ENCODE measurements at regions not wholly inside any gene's neighbourhood (a gene's known extent, or its start where the extent isn't known, plus 50 kb on each side); places are given as distances from the start of the nearest gene placed in this dataset.
"Not testable (repeated sequence)": the region's sequence is repeated elsewhere in the genome, so short reads cannot be mapped to it uniquely, and the experiment has no call there.

- peak; percentile 46 for DNase-seq (ENCODE audit: low read depth)
Observed at GRCh38 chr2:223180463-223180862, 128.5 kb downstream of the KCNE4 start.

GRCh38 chr2:223181561-223181960 is 129.6 kb downstream of the KCNE4 start:
- DNase-seq (ENCODE audit: low read depth), result no peak

- no peak for DNase-seq (ENCODE audit: low read depth)
Observed at GRCh38 chr2:223182356-223182755, 130.4 kb downstream of the KCNE4 start.

- no peak for DNase-seq (ENCODE audit: low read depth)
Observed at GRCh38 chr2:223185638-223186037, 133.6 kb downstream of the KCNE4 start.

DNA sequence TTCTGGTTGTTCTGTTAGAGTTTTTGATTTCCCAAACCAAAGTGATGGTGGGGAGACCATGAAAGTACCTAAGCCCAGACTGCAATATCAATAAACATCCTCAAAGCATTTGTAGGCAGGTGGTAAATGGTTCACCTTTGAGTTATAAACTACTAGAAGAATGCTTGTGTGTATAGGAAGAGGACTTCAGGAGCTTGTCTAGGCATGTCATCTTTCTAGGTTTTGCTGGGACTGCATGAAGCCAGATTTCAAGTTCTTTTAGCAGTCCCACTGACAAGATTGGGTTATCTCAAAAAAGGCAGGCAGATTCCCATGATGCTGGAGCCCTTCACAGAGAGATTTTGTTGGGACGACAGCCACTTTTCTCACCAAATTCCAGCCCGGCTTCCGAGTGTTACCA is 135.3 kb downstream of the KCNE4 start:
- DNase-seq (ENCODE audit: low read depth), result no peak

DNA sequence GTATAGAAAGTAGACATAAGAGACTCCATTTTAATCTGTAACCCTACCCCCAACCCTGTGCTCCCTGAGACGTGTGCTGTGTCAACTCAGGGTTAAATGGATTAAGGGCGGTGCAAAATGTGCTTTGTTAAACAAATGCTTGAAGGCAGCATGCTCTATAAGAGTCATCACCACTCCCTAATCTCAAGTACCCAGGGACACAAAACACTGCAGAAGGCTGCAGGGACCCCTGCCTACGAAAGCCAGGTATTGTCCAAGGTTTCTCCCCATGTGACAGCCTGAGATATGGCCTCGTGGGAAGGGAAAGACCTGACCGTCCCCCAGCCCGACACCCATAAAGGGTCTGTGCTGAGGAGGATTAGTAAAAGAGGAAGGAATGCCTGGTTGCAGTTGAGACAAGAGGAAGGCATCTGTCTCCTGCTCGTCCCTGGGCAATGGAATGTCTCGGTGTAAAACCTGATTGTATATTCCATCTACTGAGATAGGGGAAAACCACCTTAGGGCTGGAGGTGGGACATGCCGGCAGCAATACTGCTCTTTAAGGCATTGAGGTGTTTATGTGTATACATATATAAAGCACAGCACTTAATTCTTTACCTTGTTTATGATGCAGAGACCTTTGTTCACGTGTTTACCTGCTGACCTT is 138.7 kb downstream of the KCNE4 start:
- DNase-seq (ENCODE audit: low read depth), result not testable (repeated sequence)

- DNase-seq (ENCODE audit: low read depth), result no peak
Observed at GRCh38 chr2:223196331-223196730, 144.3 kb downstream of the KCNE4 start.

DNA sequence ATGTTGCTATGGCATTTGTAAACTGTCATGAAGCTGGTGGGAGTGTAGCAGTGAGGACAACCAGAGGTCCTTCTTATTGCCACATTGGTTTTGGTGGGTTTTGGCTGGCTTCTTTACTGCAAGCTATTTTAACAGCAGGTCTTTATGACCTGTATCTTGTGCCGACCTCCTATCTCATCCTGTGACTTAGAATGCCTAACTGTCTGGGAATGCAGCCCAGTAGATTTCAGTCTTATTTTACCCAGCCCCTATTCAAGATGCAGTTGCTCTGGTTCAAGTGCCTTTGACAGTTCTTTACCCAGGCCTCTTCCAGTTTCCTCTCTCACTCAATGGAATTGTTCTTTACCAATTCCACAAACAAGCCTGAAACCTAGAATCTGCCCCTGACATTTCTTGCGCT is 145.1 kb downstream of the KCNE4 start:
- no peak for DNase-seq (ENCODE audit: low read depth)

GRCh38 chr2:223199531-223200515 is 147.8 kb downstream of the KCNE4 start:
- DNase-seq (ENCODE audit: low read depth), result no peak

DNA sequence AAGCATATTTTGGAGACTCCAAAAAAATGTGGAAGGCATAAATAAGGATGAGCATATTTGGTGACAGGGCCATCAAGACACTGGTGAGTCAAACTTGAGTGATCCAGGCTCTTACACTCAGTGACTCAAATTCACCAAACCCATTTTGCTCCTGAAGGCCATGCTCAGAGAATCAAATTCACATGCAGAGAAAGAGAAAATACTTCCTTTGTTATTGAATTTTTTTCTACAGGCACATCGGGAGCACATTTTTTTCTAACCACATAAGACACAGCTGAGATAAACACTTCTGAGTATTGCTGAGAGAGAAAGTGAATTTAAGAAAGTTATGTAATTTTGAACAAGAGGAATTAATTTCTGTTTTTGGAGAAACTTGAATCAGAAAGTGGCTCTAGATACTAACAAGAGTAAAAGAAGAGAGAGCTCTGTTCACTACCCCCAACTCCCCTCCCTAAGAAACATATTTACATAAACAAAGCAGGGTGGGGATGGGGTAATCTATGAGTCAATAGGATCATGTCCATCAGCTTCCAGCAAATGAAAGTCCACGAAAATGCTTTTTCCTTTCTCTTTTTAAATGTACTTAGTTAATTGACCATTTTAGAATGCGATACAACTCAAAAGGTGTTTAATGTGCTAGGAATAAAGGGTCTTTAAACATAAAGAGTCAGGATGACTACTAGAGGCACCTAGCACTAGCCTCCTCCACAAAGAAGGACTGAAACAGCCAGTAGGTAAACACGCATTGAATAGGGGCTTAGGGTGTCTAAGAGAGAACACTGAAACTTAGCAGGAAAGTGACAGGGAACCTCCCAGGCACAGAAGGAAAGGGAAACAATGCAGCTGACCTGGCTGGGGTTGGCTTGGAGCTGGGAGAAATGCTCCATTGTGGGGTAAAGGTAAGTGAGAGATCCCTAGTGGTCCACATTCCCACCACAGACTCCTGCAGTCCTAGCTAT is 152.3 kb downstream of the KCNE4 start:
- no peak for DNase-seq (ENCODE audit: low read depth)

GRCh38 chr2:223210489-223210888 is 158.5 kb downstream of the KCNE4 start:
- DNase-seq (ENCODE audit: low read depth), result no peak

- DNase-seq (ENCODE audit: low read depth), result no peak
Observed at GRCh38 chr2:223214394-223215253, 162.6 kb downstream of the KCNE4 start.

DNA sequence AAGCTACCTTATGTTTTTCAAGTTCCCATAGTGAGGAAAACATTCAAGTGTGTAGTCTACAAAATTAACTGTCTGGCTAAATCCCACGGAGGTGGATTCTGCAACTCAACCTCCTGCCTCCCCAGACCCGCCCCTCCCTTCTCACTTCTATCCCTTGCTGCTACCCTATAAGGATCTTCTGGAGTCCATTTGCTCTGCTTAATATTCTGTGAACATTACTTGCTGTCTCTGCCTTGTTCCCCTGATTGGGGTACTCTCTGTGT is 163.2 kb downstream of the KCNE4 start:
- DNase-seq (ENCODE audit: low read depth), result no peak

DNA sequence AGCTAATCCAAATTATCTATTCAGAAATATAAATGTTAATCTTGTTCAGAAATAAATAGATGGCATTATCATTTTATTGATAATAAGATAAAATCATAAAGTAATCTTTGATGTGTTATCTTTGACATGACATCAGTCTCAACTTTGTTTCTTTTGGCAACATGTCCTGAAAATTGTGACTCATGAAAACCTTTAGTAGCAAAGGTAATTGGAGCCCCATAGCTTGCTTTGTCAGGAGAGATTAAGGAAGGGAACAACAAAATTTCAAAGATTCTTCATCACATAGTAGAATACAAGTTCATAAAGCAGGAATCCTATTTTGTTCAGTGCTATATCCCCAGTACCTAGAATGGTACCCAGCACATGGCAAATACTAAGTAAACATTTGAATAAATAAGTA is 165.4 kb downstream of the KCNE4 start:
- DNase-seq (ENCODE audit: low read depth), result no peak

DNA sequence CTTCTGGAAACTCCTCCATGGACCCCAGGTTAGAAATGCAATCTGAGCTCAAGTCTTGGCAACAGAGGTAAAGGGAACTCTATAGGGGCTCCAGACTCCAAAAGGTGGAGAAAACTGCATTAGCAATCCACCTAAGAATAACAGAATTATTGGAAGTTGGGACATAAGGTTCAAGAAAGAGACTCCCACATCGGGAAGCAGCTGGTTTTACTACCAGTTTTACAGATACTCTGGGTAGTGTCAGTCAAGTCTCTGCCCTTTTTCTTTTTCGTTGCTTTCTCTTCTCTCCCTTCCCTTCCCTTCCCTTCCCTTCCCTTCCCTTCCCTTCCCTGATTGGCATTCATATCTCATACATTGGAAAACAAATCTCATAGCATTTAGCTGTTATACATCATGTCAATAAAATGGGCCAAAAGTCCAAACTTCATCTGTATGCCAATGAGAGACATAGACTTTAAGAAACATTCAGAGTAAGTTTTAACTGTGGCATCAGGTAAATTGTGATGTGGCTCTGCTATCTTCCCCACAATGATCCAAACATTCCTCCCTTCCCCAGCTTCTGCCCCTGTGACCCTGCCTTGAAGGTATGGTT is 166.7 kb downstream of the KCNE4 start:
- DNase-seq (ENCODE audit: low read depth), result no peak

DNA sequence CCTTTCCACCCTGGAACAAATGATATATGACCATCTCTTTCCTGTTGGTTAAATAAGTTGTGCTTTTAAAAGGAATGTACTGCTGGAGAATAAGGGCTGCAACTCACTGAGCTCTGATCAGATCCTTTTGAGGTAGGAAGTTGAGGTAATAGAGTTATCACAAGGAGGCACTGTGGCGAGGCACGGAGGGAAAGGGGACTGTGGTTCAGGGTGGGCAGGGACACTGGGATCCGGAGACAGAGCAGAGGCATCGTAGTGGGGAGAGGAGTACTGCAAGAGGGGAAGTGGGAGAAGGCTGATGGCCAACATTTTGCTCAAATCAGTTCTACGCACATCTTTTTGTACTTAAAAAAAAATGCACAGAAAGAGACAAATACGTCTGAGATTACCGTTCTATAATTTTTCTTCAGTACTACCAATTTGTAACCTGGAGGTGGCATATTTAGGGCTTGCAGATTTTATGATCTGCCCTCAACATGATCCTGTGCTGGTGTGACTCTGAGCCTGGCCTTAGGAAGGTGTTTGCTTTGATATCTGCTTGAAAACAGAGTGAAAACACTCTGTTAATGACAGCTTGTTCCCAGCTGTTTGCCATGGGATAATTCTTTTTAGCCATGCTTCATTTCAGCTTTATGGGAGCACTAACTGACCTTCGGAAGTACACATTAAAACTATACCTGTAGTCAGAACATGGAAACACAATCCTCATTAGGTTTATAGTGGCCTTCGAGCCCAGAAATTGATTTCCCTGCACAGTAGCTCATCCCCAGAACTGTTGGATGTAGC is 168.1 kb downstream of the KCNE4 start:
- DNase-seq (ENCODE audit: low read depth), result no peak

GRCh38 chr2:223220658-223220925 is 168.6 kb downstream of the KCNE4 start:
- no peak for DNase-seq (ENCODE audit: low read depth)

DNA sequence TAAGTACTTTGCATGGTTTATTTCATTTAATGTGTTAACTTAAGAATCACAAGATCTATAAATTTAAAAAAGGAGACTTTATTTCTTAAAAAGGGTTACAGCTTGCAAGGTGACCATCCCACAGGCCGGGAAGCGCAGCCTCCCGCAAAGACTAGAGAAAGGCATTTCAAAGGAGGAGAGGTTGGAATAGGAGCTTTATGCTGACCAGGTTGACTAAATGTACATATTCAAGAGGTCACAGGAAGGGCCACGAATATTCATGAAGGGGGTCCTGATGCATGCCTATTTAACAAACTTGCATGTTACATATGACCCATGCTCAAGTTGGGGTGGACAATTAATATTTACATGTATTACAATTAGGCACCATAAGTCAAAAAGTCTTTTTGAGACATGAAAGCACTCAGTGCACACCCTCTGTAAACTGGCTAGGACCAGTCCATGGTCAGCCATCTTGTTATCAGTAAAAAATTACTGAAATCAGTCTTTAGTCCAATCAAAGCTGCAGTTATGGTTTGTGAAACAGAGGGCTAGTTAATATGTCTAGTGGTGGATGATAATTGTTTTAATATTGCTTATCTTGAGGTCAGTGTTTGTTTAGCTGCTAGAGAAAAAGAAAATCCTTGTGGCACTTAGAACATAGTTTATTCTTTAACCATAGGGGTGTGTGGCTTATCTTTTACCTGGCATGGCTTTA is 169.3 kb downstream of the KCNE4 start:
- no peak for DNase-seq (ENCODE audit: low read depth)

DNA sequence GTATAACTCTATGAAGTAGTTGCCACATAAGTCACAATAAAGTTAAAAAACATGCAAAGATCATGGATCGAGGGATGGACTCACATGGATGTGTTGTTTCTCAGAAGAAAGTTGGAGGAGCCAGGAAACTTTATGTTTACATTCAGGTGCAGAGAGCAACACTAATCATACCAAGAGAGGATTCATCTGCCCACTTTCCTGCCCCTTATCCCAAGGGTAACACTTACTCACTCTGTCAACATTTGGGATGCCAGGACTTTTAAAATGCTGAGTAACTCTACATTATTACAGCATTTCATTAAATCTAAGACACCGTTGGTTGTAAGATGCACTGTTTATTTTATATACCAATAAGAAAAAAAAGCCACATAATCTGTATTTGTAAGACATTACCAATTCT is 170.4 kb downstream of the KCNE4 start:
- DNase-seq (ENCODE audit: low read depth), result no peak

DNA sequence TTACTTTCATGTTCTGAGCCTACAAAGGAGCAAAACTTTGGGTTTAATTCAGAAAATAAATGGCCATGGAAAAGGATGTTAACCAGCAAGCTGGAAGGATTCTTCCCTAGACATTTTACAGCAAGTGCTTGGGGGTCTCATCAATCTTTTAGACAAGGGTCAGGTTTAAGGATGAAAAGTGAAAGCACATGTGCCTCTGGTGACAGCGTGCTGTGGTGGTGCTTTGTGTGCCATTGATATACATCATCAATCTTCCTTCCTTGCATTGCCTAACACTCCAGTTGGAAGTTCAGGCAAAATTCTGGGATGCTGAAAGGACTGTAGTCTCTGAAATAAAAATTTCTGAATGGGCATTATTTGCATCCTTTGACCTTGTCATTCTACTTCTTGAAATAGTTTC is 171.2 kb downstream of the KCNE4 start:
- DNase-seq (ENCODE audit: low read depth), result no peak

Data from fibroblast of the conjunctiva (primary cell).